Type B pancreatic cell (in vitro differentiated cells): ENCODE measurements at regions not wholly inside any gene's neighbourhood (a gene's known extent, or its start where the extent isn't known, plus 50 kb on each side); places are given as distances from the start of the nearest gene placed in this dataset.

Experiments used
- DNase-seq: peaks from one replicate; pipeline ENCODE4 v3.0.0; 2021; ENCODE audit warnings: mixed read lengths; ENCODE audit not compliant: unreplicated experiment; ENCODE audit errors: extremely low spot score
- H3K27ac Mint-ChIP-seq: 2 replicates; pipeline ENCODE4 v1.8.0; 2021; ENCODE audit warnings: mild to moderate bottlenecking, mixed read lengths
- H3K27me3 Mint-ChIP-seq: 2 replicates; pipeline ENCODE4 v1.8.0; 2021; ENCODE audit warnings: mixed read lengths
- H3K36me3 Mint-ChIP-seq: 2 replicates; pipeline ENCODE4 v1.8.0; 2021; ENCODE audit warnings: mixed read lengths
- H3K4me1 Mint-ChIP-seq: one replicate; pipeline ENCODE4 v1.8.0; 2021; ENCODE audit warnings: mixed read lengths; ENCODE audit not compliant: unreplicated experiment
- H3K4me3 Mint-ChIP-seq: 2 replicates; pipeline ENCODE4 v1.8.0; 2021; ENCODE audit warnings: mild to moderate bottlenecking, mixed read lengths
- H3K9me3 Mint-ChIP-seq: 2 replicates; pipeline ENCODE4 v1.8.0; 2021; ENCODE audit warnings: mixed read lengths
- CTCF ChIP-seq: fragments of 200-600 bp; sonication (generic); conservative IDR thresholded peaks from 2 replicates; pipeline ENCODE4 v1.5.0; 2021; ENCODE audit warnings: antibody characterized with exemption, mild to moderate bottlenecking

- no peak for DNase-seq
- Mint-ChIP-seq H3K36me3 (no peaks in the 10 kb centered on the region), H3K27ac (no peak overlapping the region)
Observed at GRCh38 chr14:43464968-43465367, 1042.1 kb downstream of the FSCB start.

GRCh38 chr14:43449291-43449690 lies 1057.8 kb downstream of the FSCB start:
- Mint-ChIP-seq H3K27ac (no peak overlapping the region), H3K36me3 (no peaks in the 10 kb centered on the region), H3K27me3 (no peaks in the 10 kb centered on the region), H3K4me1 (no peaks in the 10 kb centered on the region), H3K9me3 (peaks cover 5% of the 10 kb centered on the region), H3K4me3 (no peak overlapping the region)
- DNase-seq: no peak
- TF ChIP-seq CTCF: no peak

More at GRCh38 chr14:43464968-43465367, 1042.1 kb downstream of the FSCB start:
- no peak for TF ChIP-seq CTCF
- H3K27me3 Mint-ChIP-seq: no peaks in the 10 kb centered on the region
- no peaks in the 10 kb centered on the region for H3K4me1 Mint-ChIP-seq
- no peaks in the 10 kb centered on the region for H3K9me3 Mint-ChIP-seq
- no peak overlapping the region for H3K4me3 Mint-ChIP-seq

- TF ChIP-seq CTCF: no peak
- Mint-ChIP-seq H3K27me3 (peaks cover 3% of the 10 kb centered on the region), H3K4me1 (no peaks in the 10 kb centered on the region), H3K27ac (no peak overlapping the region), H3K4me3 (no peak overlapping the region), H3K36me3 (no peaks in the 10 kb centered on the region), H3K9me3 (peaks cover 8% of the 10 kb centered on the region)
- DNase-seq: no peak
Observed at GRCh38 chr14:43438056-43438455, 1069.0 kb downstream of the FSCB start.

GRCh38 chr14:43418324-43418723 lies 1088.8 kb downstream of the FSCB start:
- Mint-ChIP-seq H3K4me3 (no peak overlapping the region), H3K27me3 (no peaks in the 10 kb centered on the region), H3K4me1 (no peaks in the 10 kb centered on the region), H3K27ac (no peak overlapping the region), H3K9me3 (peaks cover 4% of the 10 kb centered on the region), H3K36me3 (no peaks in the 10 kb centered on the region)
- DNase-seq: no peak
- TF ChIP-seq CTCF: no peak

- H3K9me3 Mint-ChIP-seq: no peaks in the 10 kb centered on the region
- H3K36me3 Mint-ChIP-seq: no peaks in the 10 kb centered on the region
- no peak for TF ChIP-seq CTCF
- no peaks in the 10 kb centered on the region for H3K4me1 Mint-ChIP-seq
- no peaks in the 10 kb centered on the region for H3K27me3 Mint-ChIP-seq
- H3K27ac Mint-ChIP-seq: no peak overlapping the region
- H3K4me3 Mint-ChIP-seq: no peak overlapping the region
- DNase-seq: no peak
Observed at GRCh38 chr14:43413084-43413483, 1094.0 kb downstream of the FSCB start.

GRCh38 chr14:43411841-43412240 lies 1095.2 kb downstream of the FSCB start:
- Mint-ChIP-seq H3K36me3 (no peaks in the 10 kb centered on the region), H3K4me1 (no peaks in the 10 kb centered on the region), H3K27ac (no peak overlapping the region), H3K4me3 (no peak overlapping the region), H3K9me3 (no peaks in the 10 kb centered on the region), H3K27me3 (no peaks in the 10 kb centered on the region)
- DNase-seq: no peak
- no peak for TF ChIP-seq CTCF
